ENCODE measurements at regions not wholly inside any gene's neighbourhood (a gene's known extent, or its start where the extent isn't known, plus 50 kb on each side); places are given as distances from the start of the nearest gene placed in this dataset.

DNA sequence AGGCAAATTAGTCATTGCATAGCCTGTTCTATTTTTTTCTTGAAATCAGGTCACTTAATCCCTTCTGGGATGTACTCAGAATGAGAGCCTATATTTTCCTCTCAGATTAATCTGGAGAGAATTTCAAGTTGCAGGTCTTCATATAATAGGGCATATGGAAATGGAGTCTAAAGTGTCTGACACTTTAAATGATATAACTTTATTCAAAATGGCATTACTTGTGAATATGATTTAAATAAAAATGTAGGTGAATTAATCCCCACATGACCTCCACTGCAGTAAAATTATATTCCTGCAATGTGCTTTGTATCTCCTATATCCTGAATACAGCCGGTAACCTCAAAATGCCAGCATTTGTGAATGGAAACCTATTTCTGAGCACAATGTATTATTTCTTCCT lies 172.5 kb upstream of the BTBD3 start:
- TF ChIP-seq GATA2 (IDR thresholded peaks at IDR 0.05; ENCODE audit: low read depth, low read length) (no peak), GATA3 (IDR thresholded peaks at IDR 0.05; ENCODE audit: low read depth, low read length) (no peak)

All from SH-SY5Y (cell line).